Transverse colon (tissue), 4 donors: ENCODE measurements at regions not wholly inside any gene's neighbourhood (a gene's known extent, or its start where the extent isn't known, plus 50 kb on each side); places are given as distances from the start of the nearest gene placed in this dataset.

ENCODE experiments used
- EP300 ChIP-seq: sonication (generic); formaldehyde crosslinking; IDR thresholded peaks from one replicate; pipeline ENCODE4 v1.6.1; 2017; ENCODE audit warnings: antibody characterized with exemption, low read depth
- POLR2A ChIP-seq: fragments of 450-650 bp; IDR thresholded peaks from one replicate; pipeline ENCODE4 v1.6.1; 2016; ENCODE audit warnings: antibody characterized with exemption, mild to moderate bottlenecking, moderate library complexity
- POLR2AphosphoS5 ChIP-seq, 3 donors: sonication (generic); formaldehyde crosslinking; IDR thresholded peaks; one replicate each; pipeline ENCODE4 v1.6.1; 2016; ENCODE audit warnings: antibody characterized with exemption in 3 of 3
- TF ChIP-seq, protein P1 (sequence below), 5 experiments: fragments of 200-600 bp in 3 of 5; fragments of 450-650 bp in 2 of 5; sonication (generic) in 3 of 5; IDR thresholded peaks; 1 replicate in 2 of 5; 2 replicates in 3 of 5; pipeline ENCODE4 v1.5.1; 2016 to 2017; ENCODE audit warnings: antibody characterized with exemption in 5 of 5, inconsistent platforms in 3 of 5, mild to moderate bottlenecking in 2 of 5, moderate library complexity in 1 of 5

DNA sequence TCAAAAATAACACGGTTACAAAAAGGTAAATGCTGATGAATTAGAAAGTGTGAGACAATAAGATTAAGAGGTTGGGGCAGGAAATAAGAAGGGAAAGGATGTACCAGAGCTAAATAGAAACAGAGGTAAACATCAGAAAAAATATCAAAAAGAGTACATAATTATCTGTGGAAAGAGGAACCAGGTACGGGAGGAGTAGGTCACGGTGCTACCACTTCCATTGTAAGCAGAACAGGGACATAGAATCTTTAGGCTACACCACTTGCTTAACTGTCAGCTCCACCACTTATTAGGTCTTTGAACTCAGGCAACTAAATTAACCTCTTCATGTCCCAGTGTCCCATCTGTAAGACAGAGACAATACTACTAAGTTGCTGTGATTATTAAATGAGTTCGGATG, 350.3 kb downstream of the LRATD1 start:
- TF ChIP-seq, protein P1, sequence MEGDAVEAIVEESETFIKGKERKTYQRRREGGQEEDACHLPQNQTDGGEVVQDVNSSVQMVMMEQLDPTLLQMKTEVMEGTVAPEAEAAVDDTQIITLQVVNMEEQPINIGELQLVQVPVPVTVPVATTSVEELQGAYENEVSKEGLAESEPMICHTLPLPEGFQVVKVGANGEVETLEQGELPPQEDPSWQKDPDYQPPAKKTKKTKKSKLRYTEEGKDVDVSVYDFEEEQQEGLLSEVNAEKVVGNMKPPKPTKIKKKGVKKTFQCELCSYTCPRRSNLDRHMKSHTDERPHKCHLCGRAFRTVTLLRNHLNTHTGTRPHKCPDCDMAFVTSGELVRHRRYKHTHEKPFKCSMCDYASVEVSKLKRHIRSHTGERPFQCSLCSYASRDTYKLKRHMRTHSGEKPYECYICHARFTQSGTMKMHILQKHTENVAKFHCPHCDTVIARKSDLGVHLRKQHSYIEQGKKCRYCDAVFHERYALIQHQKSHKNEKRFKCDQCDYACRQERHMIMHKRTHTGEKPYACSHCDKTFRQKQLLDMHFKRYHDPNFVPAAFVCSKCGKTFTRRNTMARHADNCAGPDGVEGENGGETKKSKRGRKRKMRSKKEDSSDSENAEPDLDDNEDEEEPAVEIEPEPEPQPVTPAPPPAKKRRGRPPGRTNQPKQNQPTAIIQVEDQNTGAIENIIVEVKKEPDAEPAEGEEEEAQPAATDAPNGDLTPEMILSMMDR (IDR thresholded peaks at IDR 0.05): no peak
- no peak for TF ChIP-seq POLR2A
- TF ChIP-seq EP300: no peak
- no peak for TF ChIP-seq POLR2AphosphoS5 (IDR thresholded peaks at IDR 0.05)
